ENCODE measurements at regions not wholly inside any gene's neighbourhood (a gene's known extent, or its start where the extent isn't known, plus 50 kb on each side); places are given as distances from the start of the nearest gene placed in this dataset.
A peak's percentile ranks its signal among the peaks of the same experiment; 100 is the strongest.

DNA sequence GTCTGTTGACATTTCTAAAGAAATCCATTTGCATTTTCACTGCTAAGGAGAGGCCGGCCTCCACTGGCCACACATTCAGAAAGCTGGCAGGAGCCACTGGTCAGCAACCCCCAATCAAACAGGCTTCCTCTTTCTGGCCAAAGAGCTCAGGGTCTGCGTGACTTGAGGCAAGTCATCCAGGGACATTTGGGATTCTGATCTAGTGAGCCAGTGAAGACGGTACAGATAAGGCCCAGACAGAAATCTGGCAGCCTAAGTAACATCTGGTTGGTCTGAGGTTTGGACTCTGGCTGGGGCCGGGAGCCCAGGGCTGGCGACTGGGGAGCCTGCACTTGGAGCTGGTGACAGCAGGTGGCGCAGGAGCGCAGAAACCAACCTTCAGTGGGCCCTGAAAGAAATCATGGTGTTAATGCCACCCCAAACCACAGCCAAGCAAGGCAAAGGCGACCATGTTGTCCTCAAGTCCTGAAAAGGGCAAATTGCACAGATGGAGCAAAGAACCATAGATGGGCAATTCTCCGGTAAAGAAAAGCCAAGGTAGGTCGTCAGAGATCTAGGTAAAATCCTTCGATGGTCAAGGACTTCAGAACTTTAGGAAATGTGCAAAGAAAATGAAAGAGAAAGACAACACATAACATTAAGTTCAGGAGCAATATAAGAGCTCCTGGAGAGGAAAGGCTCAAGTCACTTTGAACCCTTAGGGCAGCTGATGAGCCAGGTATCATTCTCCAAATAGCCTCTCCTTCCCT, 99.4 kb upstream of the BLID start:
- Histone ChIP-seq H3K36me3 (replicated peaks; ENCODE audit: insufficient read depth, low read length) (no peaks in the 10 kb centered on the region), H3K27ac (ENCODE audit: low read length) (no peak overlapping the region), H2AFZ (ENCODE audit: low read length) (peak overlapping the region; percentile 67), H3K9ac (ENCODE audit: low read length) (no peak overlapping the region), H3K4me1 (ENCODE audit: low read length) (no peaks in the 10 kb centered on the region), H3F3A (ENCODE audit: insufficient read depth, low read length) (no peaks in the 10 kb centered on the region), H3K27me3 (replicated peaks; ENCODE audit: insufficient read depth, low read length) (no peaks in the 10 kb centered on the region), H3K9me2 (replicated peaks; ENCODE audit: insufficient read depth, low read length) (no peaks in the 10 kb centered on the region), H3K79me2 (ENCODE audit: low read length) (no peaks in the 10 kb centered on the region), H3K4me2 (ENCODE audit: low read depth, low read length) (peak overlapping the region; percentile 64), H3K9me3 (replicated peaks; ENCODE audit: insufficient read depth, low read length) (no peaks in the 10 kb centered on the region), H4K20me1 (ENCODE audit: insufficient read depth, low read length) (no peaks in the 10 kb centered on the region), H3K4me3 (ENCODE audit: low read length) (peak overlapping the region; percentile 18; the same call in 1 of the 2 replicates)
- DNase-seq = peak; percentile 66
- TF ChIP-seq EZH2 (optimal IDR thresholded peaks at IDR 0.05; ENCODE audit: low read depth, low read length) (no peak), EZH2phosphoT487 (IDR thresholded peaks at IDR 0.05; ENCODE audit: low read length) (no peak)
- TF ChIP-seq, protein P1, sequence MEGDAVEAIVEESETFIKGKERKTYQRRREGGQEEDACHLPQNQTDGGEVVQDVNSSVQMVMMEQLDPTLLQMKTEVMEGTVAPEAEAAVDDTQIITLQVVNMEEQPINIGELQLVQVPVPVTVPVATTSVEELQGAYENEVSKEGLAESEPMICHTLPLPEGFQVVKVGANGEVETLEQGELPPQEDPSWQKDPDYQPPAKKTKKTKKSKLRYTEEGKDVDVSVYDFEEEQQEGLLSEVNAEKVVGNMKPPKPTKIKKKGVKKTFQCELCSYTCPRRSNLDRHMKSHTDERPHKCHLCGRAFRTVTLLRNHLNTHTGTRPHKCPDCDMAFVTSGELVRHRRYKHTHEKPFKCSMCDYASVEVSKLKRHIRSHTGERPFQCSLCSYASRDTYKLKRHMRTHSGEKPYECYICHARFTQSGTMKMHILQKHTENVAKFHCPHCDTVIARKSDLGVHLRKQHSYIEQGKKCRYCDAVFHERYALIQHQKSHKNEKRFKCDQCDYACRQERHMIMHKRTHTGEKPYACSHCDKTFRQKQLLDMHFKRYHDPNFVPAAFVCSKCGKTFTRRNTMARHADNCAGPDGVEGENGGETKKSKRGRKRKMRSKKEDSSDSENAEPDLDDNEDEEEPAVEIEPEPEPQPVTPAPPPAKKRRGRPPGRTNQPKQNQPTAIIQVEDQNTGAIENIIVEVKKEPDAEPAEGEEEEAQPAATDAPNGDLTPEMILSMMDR (IDR thresholded peaks at IDR 0.05; ENCODE audit: low read length) = peak; percentile 97

GRCh38 chr11:122214567-122214966, 98.6 kb upstream of the BLID start:
- no peak overlapping the region for H3K27ac ChIP-seq (ENCODE audit: low read length)
- H3K36me3 ChIP-seq (replicated peaks; ENCODE audit: insufficient read depth, low read length) = no peaks in the 10 kb centered on the region
- TF ChIP-seq EZH2 (optimal IDR thresholded peaks at IDR 0.05; ENCODE audit: low read depth, low read length) (no peak), EZH2phosphoT487 (IDR thresholded peaks at IDR 0.05; ENCODE audit: low read length) (no peak)
- TF ChIP-seq, protein P1 (IDR thresholded peaks at IDR 0.05; ENCODE audit: low read length) = no peak
- no peak overlapping the region for H3K4me2 ChIP-seq (ENCODE audit: low read depth, low read length)
- H3K79me2 ChIP-seq (ENCODE audit: low read length) = no peaks in the 10 kb centered on the region
- no peaks in the 10 kb centered on the region for H3F3A ChIP-seq (ENCODE audit: insufficient read depth, low read length)
- no peak overlapping the region for H3K9ac ChIP-seq (ENCODE audit: low read length)
- no peaks in the 10 kb centered on the region for H3K27me3 ChIP-seq (replicated peaks; ENCODE audit: insufficient read depth, low read length)
- H3K9me2 ChIP-seq (replicated peaks; ENCODE audit: insufficient read depth, low read length) = no peaks in the 10 kb centered on the region
- H3K4me3 ChIP-seq (ENCODE audit: low read length) = no peak overlapping the region
- H4K20me1 ChIP-seq (ENCODE audit: insufficient read depth, low read length) = no peaks in the 10 kb centered on the region
- H3K9me3 ChIP-seq (replicated peaks; ENCODE audit: insufficient read depth, low read length) = no peaks in the 10 kb centered on the region
- no peak for DNase-seq
- no peaks in the 10 kb centered on the region for H3K4me1 ChIP-seq (ENCODE audit: low read length)
- no peak overlapping the region for H2AFZ ChIP-seq (ENCODE audit: low read length)

DNA sequence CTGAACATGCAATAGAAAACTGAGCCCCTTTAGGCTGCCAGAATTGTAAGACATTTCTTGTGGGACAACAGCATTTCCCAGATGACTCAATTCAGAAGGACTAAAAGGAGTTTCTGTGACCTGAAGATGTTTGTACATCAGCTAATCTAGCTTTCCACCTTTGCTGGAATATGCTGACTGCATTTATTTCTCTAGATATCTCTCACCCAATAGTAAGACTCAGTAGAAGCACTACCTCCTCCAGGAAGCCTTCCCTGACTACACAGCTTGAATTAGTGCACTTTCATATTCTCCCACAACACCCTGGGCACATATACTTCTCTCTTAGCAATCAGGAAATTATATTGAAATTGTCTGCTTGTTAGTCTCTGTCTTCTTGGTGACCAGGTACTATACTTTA, 98.1 kb upstream of the BLID start:
- H4K20me1 ChIP-seq (ENCODE audit: insufficient read depth, low read length) = no peaks in the 10 kb centered on the region
- no peaks in the 10 kb centered on the region for H3K4me1 ChIP-seq (ENCODE audit: low read length)
- no peak overlapping the region for H3K27ac ChIP-seq (ENCODE audit: low read length)
- no peaks in the 10 kb centered on the region for H3K27me3 ChIP-seq (replicated peaks; ENCODE audit: insufficient read depth, low read length)
- no peak overlapping the region for H3K4me2 ChIP-seq (ENCODE audit: low read depth, low read length)
- TF ChIP-seq EZH2phosphoT487 (IDR thresholded peaks at IDR 0.05; ENCODE audit: low read length) (no peak), EZH2 (optimal IDR thresholded peaks at IDR 0.05; ENCODE audit: low read depth, low read length) (no peak)
- TF ChIP-seq, protein P1 (IDR thresholded peaks at IDR 0.05; ENCODE audit: low read length) = no peak
- H3F3A ChIP-seq (ENCODE audit: insufficient read depth, low read length) = no peaks in the 10 kb centered on the region
- H3K9me3 ChIP-seq (replicated peaks; ENCODE audit: insufficient read depth, low read length) = no peaks in the 10 kb centered on the region
- no peaks in the 10 kb centered on the region for H3K36me3 ChIP-seq (replicated peaks; ENCODE audit: insufficient read depth, low read length)
- H3K9ac ChIP-seq (ENCODE audit: low read length) = no peak overlapping the region
- no peak overlapping the region for H3K4me3 ChIP-seq (ENCODE audit: low read length)
- H3K9me2 ChIP-seq (replicated peaks; ENCODE audit: insufficient read depth, low read length) = no peaks in the 10 kb centered on the region
- no peaks in the 10 kb centered on the region for H3K79me2 ChIP-seq (ENCODE audit: low read length)
- H2AFZ ChIP-seq (ENCODE audit: low read length) = no peak overlapping the region
- no peak for DNase-seq
